SU-DHL-6 (cell line): ENCODE measurements at regions not wholly inside any gene's neighbourhood (a gene's known extent, or its start where the extent isn't known, plus 50 kb on each side); places are given as distances from the start of the nearest gene placed in this dataset.

ENCODE experiments used
- EZH2phosphoT487 ChIP-seq: fragments of 200-600 bp; sonication (generic), shearing (Covaris generic); conservative IDR thresholded peaks from 2 replicates; pipeline ENCODE4 v1.6.1; 2018; ENCODE audit warnings: mild to moderate bottlenecking, antibody characterized with exemption, low read length, moderate library complexity, mixed read lengths
- TF ChIP-seq, protein P1 (sequence below): fragments of 200-600 bp; sonication (generic); IDR thresholded peaks from one replicate; pipeline ENCODE4 v1.5.1; 2017; ENCODE audit warnings: antibody characterized with exemption, mild to moderate bottlenecking, low read length, moderate library complexity; ENCODE audit not compliant: insufficient read depth, poor library complexity, severe bottlenecking

DNA sequence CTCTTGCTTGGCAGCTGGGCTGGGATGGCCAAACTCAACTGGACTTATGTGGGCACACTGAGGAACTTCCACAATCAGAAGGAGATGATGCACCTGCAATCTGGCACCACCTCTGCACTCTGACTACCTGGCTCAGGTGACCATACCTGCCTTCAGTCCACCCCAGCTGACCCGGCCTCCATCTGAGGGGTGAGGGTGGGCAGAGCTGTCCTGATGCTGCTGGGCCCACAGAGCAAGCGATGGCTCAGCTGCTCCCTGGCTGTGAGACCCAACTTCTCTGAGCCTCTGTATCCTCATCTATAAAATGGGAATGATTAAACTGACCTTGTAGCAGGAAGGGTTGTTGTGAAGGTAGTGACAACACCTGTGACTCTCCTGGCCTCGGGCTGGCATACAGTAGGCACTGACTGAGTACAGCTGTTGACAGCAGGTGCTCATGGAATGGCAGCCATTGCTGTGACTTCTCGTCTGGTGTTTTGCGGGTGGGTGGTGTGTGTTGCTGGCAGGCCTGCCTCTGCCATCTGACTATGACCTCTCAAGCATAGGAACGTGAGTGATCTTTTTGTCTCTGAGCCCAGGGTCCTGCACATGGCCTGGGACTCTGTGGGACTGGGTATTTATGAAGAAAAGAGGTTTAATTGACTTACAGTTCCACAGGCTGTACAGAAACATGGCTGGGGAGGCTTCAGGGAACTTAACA, 438.5 kb downstream of the PTPRU start:
- TF ChIP-seq, protein P1, sequence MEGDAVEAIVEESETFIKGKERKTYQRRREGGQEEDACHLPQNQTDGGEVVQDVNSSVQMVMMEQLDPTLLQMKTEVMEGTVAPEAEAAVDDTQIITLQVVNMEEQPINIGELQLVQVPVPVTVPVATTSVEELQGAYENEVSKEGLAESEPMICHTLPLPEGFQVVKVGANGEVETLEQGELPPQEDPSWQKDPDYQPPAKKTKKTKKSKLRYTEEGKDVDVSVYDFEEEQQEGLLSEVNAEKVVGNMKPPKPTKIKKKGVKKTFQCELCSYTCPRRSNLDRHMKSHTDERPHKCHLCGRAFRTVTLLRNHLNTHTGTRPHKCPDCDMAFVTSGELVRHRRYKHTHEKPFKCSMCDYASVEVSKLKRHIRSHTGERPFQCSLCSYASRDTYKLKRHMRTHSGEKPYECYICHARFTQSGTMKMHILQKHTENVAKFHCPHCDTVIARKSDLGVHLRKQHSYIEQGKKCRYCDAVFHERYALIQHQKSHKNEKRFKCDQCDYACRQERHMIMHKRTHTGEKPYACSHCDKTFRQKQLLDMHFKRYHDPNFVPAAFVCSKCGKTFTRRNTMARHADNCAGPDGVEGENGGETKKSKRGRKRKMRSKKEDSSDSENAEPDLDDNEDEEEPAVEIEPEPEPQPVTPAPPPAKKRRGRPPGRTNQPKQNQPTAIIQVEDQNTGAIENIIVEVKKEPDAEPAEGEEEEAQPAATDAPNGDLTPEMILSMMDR = no peak
- TF ChIP-seq EZH2phosphoT487 = no peak
